Uterus (tissue), 2 donors: ENCODE measurements at regions not wholly inside any gene's neighbourhood (a gene's known extent, or its start where the extent isn't known, plus 50 kb on each side); places are given as distances from the start of the nearest gene placed in this dataset.

Experiments
- CTCF ChIP-seq, 4 experiments: fragments of 200-600 bp in 2 of 4; fragments of 450-650 bp in 2 of 4; sonication (generic) in 2 of 4; IDR thresholded peaks; one replicate each; pipeline ENCODE4 v1.5.1; 2016 to 2019; ENCODE audit warnings: antibody characterized with exemption in 4 of 4, mild to moderate bottlenecking in 2 of 4, moderate library complexity in 1 of 4
- POLR2A ChIP-seq, 2 donors: fragments of 450-650 bp; IDR thresholded peaks; one replicate each; pipeline ENCODE4 v1.6.1; 2016; ENCODE audit warnings: antibody characterized with exemption in 2 of 2, mild to moderate bottlenecking in 1 of 2, moderate library complexity in 1 of 2

GRCh38 chr19:46935066-46935663 lies 74.4 kb downstream of the ARHGAP35 start:
- TF ChIP-seq POLR2A (IDR thresholded peaks at IDR 0.05) (no peak), CTCF (IDR thresholded peaks at IDR 0.05) (no peak)
